HPDE6-E6E7 (cell line): ENCODE measurements at regions not wholly inside any gene's neighbourhood (a gene's known extent, or its start where the extent isn't known, plus 50 kb on each side); places are given as distances from the start of the nearest gene placed in this dataset.
A peak's percentile ranks its signal among the peaks of the same experiment; 100 is the strongest.

Experiments
- DNase-seq: peaks from one replicate; pipeline ENCODE4 v3.0.0; 2011; ENCODE audit warnings: missing footprints; ENCODE audit errors: extremely low spot score

DNA sequence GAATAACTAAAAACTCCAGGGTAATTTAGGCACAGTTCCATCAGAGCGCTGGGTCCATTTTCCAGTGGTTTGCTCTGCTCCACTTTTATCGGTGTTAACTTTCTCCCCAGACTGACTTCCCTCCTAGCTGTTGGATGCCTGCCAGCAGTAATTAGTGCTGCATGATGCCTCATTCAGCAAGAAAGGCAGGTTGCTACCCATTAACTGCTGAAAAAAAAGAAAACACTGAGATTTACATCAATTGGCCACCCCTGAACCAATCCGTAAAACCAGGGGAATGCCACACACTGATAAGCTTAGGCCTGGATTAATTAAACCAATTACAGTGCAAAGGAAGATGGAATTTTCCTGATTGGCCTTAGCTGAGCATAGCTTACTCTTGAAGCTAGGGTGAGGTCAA lies 182.4 kb upstream of the CXXC4 start:
- DNase-seq, result no peak

DNA sequence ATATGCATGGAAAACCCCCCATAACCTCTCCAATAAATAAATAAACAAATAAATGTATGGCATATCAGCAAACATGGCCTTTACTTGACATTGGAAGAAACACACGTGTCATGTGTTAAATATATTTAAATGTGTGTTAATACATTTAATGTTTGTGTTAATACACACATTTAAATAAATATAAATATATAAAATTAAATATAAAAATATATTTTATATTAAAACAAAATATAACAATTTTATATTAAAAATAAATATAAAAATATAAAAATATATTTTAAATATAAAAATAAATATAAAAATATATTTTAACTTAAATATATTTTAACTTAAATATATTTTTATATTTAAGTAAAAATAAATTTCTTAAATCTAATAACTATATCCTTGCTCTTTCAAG lies 187.6 kb upstream of the CXXC4 start:
- no peak for DNase-seq

DNA sequence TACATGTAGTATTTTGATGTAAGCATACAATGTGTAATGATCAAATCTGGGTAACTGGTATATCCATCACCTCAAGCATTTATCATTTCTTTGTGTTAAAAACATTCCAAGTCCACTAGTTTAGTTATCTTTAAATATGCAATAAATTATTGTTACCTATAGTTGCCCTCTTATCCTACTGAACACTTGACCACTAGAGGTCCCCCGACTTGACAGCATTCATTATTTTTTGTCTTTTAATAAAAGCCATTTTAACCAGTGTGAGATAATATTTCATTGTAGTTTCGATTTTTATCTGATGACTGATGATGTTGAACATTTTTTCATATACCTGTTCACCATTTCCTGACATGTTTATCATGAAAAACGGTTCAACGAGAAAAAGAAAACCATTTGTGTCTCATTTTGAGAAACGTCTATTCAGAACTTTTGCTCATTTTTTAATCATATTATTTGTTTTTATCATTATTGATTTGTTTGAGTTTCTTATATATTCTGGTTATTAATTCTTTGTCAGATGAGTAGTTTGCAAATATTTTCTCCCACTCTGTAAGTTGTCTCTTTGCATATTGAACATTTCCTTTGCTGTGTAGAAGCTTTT lies 199.0 kb upstream of the CXXC4 start:
- DNase-seq, result peak; percentile 6

DNA sequence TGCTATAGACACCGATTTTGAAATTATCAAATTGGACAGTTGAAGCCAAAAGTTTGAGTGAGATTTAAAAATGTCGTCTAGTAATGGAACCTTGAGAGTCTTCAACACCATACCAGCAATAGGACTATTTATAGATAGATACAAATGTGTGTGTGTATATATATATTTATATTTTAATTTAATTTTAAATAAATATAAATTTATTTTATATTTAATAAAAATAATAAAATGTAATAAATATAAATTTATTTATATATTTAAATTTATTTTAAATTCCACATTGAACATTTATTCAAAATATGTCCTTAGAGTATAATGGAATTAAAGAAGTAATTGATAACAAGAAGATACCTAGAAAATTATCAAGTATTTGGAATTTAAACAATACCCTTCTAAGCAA lies 221.9 kb upstream of the CXXC4 start:
- no peak for DNase-seq

DNA sequence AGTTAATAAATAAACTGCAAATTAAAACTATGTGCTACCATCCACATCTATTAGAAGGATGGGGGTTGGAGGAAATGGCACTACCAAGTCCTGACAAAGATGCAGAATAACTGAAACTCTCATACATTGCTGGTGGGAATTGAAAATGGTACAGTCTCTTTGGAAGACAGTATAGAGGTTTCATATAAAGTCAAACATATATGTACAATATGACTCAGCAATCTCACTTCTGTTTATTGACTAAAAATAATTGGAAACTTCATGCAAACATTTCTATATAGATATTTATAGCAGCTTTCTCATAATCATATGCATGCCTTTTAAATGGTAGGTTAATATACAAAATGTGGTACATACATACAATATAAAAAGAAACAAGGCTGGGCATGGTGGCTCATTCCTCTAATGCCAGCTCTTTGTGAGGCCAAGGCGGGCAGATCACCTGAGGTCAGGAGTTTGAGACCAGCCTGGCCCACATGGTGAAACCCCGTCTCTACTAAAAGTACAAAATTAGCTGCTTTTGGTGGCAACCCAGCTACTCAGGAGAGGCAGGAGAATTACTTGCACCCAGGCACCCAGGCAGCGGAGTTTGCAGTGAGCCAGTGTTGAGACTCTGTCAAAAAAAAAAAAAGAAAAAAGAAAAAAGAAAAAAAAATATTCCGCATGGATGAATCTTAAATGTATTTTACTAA lies 225.0 kb upstream of the CXXC4 start:
- DNase-seq, result no peak

DNA sequence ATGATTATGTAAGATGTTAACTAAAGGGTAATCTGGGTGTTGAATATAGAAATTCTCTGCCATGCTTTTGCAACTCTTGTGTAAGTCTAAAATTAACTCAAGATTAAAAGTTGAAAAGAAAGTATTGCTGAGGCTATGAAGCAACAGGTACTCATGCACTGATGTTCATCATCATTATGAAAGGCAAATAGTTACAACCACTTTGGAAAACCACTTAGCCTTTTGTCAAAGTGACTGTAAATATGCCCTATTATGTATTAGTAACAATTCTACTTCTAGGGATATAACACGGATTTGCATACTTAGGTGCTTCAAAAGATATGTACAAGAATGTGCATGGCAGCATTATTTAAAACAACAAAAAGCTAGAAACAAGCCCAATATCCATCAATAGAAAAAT lies 227.8 kb upstream of the CXXC4 start:
- DNase-seq, result no peak

DNA sequence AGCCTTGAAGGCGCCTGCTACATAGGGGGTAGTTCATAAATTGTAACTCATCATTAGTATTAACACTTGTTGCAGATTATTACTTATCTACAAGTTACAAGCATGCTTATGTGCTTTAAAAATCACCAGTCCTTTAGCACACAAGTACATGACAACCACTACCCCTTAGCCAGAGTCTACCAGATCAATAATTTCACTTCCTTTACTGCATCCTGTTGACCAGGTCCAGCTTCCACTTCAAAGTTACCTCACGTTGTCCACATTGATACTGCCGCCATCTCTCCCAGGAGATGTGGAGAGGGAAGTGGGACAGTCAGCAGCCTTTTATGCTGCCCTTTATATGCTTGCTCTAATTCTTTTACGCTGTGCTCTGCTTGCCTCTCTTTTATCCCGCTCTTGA lies 231.3 kb upstream of the CXXC4 start:
- DNase-seq, result no peak

DNA sequence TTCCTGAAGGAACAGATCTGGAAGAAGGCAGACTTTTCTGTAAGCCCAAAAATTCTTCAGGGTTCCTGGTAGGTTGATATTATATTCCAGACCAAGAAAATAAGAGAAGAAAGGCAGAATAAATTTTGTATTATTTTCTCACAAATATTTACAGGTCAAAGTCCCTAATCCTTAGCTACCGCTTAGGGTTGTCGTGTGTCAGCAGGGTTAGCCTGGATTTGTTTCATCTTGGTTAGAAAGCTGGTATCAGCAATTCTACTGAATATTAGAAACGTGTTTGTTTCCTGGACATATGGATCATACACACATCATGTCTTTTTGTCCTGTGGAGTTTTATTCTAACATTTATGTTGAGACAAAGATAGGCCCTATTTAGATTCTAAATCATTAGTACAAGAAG lies 232.9 kb upstream of the CXXC4 start:
- DNase-seq, result no peak

DNA sequence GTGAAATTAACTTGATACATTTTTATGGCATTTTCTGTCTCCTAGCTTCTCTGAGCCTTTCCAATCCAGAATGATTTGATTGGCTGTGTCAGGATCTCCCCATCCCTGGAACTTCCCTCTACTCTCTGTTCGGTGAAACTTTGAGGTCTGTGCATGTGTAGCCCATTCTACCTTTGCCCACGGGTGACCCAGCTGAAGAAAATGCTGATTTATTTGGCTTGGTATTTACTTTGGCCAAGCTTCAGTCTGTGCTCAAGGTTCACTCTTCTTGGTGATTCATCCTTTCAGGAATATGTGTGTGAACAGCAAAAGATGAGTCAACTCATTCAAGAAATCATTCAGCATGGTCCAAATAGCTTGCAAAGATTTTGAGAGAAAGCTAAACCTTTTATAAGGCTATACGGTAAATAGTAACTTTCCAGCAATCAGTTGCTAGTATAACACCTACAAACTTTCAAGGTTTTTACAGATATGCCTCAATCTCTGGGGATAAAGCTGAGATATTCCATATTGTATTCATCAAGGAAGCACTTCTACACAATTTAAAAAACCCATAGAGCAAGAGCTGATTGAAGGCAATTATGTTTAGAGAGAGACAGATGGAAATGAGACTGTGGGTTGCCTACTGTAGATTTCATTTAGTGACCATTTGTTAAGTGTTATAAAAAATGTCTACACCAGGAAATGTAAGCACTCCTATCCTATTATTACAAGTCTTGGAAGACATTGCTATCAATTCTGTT lies 233.9 kb upstream of the CXXC4 start:
- peak; percentile 58 for DNase-seq

DNA sequence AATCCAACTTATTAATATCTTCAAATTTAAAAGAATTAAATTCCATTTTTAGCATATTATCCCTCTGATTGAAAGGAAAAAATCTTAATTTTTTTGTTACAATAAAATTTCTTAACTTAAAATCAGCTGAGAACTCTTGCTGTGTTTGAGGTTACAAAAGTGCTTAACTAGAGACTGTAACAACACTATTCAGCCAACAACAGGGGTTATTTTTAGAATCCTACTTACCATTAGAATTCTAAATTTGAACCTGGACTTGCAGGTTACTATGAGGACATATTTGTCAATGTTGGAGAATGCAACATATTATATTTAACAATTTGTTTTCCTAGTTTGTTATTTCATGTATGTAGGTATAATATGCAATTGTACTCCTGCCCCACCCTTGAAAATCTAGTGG lies 238.1 kb upstream of the CXXC4 start:
- DNase-seq, result no peak

DNA sequence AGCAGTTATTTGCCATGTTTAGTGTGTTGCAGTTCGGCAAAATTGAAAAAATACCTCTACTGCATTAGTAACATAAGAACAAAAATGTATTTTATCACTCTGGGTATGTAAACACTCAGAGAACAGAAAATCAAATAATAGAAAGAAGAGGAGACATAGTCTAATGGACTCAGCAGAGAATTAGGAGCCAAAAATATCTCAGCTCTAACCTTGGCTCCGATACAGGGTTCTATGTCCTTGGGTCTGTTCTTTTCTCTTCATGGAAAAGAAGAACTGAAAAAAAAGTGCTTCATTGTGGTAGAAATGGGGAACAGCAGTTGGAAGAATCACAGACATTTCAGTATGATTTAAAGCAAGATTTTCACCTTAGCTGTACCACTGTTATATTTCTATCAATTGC lies 240.5 kb upstream of the CXXC4 start:
- DNase-seq, result no peak

DNA sequence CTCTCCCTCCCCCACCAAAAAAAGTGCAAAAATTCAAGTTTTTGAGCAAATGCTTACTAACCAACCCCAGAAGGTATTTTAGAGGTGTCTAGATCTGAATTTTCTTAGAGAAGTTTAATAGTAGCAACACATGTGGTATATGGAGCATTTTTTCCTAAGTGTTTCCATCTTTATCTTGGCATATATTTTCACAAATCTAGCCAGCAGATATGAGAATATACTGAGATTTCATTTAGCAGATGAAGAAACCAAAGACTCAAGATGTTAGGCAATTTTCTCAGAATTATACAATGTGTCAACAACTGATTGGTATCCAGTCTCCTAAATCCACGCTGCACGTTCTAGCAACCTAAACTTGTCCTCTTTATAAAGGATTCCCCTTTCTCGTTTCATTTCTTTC lies 245.5 kb upstream of the CXXC4 start:
- DNase-seq, result no peak

DNA sequence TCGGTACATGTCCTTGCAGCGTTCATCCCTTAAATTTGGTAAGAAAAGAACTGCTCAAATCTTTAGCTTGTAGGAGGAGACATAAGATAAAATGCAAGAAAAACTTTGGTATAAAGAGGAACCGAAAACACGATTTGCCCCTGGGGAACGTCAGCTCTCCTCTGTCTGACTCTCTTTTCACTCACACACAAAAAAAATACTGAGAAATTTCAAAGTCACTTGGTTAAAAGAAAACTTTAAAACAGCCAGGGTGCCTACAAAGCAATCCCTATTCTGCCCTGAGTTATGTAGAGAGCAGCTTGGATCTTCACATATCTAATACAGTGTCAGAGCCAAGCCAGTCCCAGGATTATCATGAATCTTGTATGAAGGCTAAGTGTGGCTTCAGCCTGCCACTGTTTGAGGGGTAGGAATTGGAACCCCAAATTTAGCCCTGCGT lies 248.5 kb upstream of the CXXC4 start:
- DNase-seq, result no peak

DNA sequence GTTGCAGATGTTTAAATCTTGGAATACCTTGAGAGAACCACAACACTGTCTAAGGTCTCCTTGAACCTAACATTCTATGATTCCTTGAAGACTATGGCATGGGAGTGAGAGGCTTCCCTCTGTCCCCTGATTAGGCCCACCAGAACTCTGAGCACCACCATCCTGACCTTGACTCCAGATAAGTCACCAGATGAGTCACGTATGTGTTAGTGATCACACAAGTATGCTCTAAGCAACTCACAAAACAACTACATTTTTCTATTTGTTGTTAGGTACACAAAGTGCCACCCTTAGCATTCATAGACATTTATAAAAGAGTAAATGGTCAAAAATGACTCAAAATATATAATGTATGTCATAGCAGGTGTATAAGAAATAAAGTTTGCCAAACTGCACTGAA lies 252.9 kb upstream of the CXXC4 start:
- no peak for DNase-seq

DNA sequence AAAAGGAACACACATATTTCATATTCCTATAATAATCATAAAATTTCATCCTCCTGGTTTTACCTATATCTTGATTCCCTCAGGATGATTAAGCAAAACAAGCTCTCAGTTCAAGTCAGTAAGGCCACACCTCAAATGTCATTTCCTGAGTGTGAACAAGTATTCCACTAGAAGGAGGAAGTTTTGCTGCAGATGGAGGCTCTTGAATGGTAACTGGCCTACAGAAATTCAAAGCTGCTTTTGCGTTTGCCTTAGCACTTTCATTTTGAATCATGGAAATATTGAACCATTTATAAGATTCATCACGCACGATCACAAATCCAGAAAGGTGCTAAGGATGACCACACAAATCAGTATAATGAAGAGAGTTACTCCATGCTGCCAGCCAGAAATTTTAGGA lies 254.4 kb upstream of the CXXC4 start:
- DNase-seq, result no peak

DNA sequence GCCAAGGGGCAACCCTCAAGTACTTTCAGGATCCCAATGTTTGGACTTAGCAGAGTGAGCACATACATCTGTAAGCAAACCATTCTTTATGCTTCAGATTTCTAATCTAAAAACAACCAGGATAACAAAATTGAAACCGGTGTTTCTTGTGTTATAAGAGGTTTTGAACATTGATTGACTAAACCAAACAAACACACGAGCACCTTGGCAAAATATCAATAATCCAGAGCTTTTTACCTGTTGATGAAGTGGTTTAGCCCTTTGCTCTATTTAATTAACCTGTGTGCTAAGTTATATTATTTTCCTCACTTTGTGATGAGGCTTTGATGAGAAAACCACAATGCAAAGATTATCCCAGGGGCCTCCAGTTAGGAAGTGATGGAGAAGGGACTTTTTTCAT lies 255.3 kb upstream of the CXXC4 start:
- DNase-seq, result no peak

DNA sequence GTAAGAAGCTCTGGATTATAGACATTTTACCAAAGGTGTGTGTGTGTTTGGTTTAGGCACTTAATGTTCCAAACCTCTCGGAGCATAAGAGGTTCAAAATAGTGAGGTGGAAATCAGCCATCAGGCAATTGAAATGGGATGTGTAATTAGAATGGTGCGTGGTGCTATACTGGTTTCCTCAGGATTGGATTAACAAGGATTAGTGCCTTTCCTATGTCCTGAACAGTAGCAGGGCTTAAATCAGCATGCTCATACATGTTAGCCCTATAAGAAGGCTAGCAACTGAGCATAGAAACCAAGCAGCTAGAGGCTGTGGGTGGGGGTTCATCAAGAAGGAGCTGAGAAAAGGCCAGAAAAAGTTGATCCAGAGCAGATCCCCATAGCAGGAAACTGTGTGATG lies 256.8 kb upstream of the CXXC4 start:
- no peak for DNase-seq

DNA sequence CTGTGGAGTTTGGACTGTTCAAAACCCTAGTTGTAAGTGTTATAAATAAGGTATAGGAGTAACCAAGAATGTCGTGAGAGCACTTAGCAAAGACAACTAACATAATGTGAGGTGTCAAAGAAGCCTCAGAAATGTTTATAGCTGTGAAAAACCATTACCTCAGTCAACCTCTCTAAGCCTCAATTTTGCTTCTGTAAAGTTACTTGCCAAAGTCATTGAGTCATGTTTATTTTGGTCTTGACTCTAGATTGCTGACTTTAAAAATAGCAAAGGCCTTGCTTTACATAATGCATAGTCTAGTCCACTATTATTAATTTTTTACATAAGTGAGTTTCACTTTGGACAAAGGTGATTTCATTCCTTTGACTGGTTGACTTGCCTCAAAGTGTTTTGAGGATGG lies 257.6 kb upstream of the CXXC4 start:
- no peak for DNase-seq

DNA sequence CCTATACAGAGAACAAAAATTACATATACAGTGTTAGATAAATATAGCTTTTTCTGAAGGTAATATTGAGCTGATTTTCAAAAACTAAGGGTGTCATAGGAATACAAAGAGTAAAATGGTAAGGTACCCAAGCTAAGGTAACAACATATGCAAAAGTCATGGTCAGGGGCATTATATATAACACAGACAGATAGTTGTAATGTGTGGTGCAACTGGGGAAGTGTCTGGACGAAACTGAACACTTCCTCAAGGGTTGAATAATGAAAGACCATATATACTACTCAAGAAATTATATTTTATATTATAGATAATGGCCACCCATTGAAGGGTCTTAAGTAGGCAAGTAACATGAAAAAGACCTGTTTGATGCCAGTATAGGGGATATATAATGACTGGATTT lies 262.1 kb upstream of the CXXC4 start:
- DNase-seq, result no peak

DNA sequence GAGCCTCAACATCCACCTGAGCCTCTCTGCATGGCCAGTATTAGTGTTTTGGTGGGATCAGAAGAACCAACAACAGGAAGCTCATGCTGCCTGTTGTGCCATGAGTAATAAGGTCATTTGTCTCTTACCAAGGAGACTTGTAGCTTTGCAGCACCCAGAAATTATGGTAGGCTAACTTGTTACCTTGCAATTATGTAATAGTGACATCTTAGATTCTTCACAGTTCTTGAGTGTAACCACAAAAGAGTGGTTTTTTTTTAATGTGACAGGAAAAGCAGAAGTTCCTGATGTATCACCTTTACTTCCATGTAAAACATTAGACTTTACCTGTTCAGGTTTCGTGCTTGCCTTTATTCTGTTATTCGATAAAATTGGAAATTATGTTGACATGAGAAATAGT lies 263.9 kb upstream of the CXXC4 start:
- no peak for DNase-seq

DNA sequence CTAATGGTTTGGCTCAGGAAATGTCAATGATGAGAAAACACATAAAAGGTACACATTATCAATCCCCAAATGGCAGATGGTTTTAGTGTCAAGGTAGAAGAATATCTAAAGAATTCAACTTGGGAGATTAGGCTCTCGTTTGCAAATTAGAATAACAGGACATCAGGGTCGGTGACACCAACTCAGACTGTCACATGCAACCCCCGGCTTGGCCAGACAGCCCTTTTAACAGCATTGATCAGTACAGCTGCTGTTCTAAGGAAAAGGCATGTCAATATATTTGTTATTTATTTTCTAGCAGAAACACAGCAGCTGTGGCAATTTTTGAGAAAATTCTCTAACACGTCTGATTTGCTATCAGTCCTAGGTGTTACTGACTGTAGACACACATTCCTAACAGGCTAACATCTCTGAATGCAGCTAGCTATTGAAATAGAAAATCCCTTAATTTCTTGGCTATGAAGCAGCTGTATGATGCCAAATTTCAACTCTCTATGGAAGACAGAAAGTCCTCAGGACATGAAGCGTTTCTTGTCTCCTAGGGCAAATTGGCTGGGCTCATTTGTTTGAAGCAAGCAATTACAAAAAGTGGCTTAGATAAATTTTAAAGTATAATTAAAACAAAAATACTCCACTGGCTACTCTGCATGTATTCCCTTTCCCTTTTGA lies 269.0 kb upstream of the CXXC4 start:
- no peak for DNase-seq

DNA sequence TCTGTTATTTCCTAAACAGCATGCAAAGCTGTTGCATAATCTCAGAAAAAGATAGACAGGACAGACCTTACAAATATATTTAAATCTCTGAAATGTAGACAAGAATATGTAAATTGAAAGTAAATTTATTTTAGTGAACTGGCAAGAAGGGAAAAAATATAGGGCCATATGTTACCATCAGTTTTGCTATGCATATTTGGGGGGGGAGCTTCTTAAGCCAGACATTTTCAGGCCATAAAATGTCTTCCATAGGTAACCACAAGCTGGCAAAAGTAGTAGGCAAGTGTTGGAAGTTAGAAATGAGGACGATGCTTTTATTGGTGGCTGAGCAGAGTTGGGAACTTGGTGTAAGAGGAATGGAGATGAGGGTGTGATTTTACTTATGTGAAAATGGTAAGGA lies 272.0 kb upstream of the CXXC4 start:
- DNase-seq, result no peak

DNA sequence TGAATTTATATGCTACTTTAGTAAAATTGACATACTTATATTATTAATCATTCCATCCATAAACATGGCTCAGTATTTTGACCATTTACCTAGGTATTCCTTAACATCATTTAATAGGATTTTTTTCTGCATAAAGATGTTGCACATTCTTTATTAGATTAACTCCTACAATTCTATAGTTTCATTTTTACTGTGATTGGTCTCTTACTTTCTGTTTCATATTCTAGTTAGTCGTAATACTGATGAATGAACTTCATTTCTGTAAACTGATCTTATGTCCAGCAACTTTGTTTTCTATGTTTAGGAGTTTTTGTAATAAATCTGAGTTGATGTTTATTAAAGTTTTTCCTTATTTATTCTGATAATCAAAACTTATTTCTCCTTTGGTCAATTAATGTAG lies 278.2 kb upstream of the CXXC4 start:
- DNase-seq, result no peak
